ENCODE measurements at regions not wholly inside any gene's neighbourhood (a gene's known extent, or its start where the extent isn't known, plus 50 kb on each side); places are given as distances from the start of the nearest gene placed in this dataset.

DNA sequence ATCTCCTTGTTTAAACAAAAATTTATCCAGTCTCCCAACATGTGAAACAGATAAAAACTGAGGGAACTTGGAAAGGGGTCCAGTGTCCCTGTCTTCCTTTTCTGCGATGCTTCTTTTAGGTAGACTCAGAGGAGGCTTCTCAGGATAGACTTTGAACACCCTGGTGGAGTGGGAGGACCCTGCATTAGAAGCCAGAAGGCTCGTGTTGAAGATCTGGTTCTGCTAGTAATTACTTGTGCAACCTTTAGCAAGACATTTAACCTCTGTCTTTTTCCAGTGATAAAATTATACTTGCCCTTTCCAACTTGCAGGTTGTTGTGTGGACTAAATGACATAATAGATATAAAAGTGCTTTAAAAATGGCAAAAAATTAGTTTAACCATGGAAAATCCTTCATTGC is 67.1 kb upstream of the PREP start:
- Histone ChIP-seq H3K27me3 (ENCODE audit: control insufficient read depth in 1 of 2, insufficient read depth in 2 of 2, low read length in 2 of 2) (no peaks in the 10 kb centered on the region), H4K20me1 (ENCODE audit: insufficient read depth, low read length) (no peaks in the 10 kb centered on the region), H3K36me3 (replicated peaks in 1 of 2; ENCODE audit: control insufficient read depth in 1 of 2, insufficient read depth in 2 of 2, low read length in 2 of 2) (no peaks in the 10 kb centered on the region), H3K4me3 (replicated peaks in 1 of 3; ENCODE audit: insufficient read depth in 1 of 3, low read depth in 2 of 3, low read length in 3 of 3) (no peak overlapping the region), H3K9ac (ENCODE audit: insufficient read depth, low read depth, low read length) (no peak overlapping the region), H3K27ac (ENCODE audit: extremely low read length, insufficient read depth, low read length) (no peak overlapping the region), H3K4me2 (ENCODE audit: low read depth, low read length) (no peak overlapping the region), H3K4me1 (ENCODE audit: insufficient read depth, low read length) (no peaks in the 10 kb centered on the region), H3K79me2 (ENCODE audit: insufficient read depth, low read length) (no peaks in the 10 kb centered on the region), H3K9me3 (ENCODE audit: low read length) (no peaks in the 10 kb centered on the region), H2AFZ (ENCODE audit: low read length) (no peak overlapping the region)
- TF ChIP-seq TCF7L2 (IDR thresholded peaks at IDR 0.05; ENCODE audit: low read depth, low read length) = no peak
- no peak for TF ChIP-seq ZNF674 (CRISPR knock-in tag; IDR thresholded peaks at IDR 0.05; ENCODE audit: low read depth)
- TF ChIP-seq ELF4 (CRISPR knock-in tag; IDR thresholded peaks at IDR 0.05; ENCODE audit: borderline replicate concordance) = no peak
- TF ChIP-seq, protein P1, sequence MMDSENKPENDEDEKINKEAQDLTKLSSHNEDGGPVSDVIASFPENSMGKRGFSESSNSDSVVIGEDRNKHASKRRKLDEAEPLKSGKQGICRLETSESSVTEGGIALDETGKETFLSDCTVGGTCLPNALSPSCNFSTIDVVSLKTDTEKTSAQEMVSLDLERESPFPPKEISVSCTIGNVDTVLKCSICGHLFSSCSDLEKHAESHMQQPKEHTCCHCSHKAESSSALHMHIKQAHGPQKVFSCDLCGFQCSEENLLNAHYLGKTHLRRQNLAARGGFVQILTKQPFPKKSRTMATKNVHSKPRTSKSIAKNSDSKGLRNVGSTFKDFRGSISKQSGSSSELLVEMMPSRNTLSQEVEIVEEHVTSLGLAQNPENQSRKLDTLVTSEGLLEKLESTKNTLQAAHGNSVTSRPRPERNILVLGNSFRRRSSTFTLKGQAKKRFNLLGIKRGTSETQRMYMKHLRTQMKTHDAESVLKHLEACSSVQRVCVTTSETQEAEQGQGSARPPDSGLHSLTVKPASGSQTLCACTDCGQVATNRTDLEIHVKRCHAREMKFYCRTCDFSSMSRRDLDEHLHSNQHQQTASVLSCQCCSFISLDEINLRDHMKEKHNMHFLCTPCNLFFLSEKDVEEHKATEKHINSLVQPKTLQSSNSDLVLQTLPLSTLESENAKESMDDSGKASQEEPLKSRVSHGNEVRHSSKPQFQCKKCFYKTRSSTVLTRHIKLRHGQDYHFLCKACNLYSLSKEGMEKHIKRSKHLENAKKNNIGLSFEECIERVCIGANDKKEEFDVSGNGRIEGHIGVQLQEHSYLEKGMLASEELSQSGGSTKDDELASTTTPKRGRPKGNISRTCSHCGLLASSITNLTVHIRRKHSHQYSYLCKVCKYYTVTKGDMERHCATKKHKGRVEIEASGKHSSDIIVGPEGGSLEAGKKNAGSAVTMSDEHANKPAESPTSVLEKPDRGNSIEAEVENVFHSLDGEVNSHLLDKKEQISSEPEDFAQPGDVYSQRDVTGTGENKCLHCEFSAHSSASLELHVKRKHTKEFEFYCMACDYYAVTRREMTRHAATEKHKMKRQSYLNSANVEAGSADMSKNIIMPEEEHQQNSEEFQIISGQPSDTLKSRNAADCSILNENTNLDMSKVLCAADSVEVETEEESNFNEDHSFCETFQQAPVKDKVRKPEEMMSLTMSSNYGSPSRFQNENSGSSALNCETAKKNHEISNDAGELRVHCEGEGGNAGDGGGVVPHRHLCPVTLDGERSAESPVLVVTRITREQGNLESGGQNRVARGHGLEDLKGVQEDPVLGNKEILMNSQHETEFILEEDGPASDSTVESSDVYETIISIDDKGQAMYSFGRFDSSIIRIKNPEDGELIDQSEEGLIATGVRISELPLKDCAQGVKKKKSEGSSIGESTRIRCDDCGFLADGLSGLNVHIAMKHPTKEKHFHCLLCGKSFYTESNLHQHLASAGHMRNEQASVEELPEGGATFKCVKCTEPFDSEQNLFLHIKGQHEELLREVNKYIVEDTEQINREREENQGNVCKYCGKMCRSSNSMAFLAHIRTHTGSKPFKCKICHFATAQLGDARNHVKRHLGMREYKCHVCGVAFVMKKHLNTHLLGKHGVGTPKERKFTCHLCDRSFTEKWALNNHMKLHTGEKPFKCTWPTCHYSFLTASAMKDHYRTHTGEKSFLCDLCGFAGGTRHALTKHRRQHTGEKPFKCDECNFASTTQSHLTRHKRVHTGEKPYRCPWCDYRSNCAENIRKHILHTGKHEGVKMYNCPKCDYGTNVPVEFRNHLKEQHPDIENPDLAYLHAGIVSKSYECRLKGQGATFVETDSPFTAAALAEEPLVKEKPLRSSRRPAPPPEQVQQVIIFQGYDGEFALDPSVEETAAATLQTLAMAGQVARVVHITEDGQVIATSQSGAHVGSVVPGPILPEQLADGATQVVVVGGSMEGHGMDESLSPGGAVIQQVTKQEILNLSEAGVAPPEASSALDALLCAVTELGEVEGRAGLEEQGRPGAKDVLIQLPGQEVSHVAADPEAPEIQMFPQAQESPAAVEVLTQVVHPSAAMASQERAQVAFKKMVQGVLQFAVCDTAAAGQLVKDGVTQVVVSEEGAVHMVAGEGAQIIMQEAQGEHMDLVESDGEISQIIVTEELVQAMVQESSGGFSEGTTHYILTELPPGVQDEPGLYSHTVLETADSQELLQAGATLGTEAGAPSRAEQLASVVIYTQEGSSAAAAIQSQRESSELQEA (CRISPR knock-in tag; IDR thresholded peaks at IDR 0.05; ENCODE audit: not compliant biosample characterization) = no peak
- TF ChIP-seq HMGA1 (CRISPR knock-in tag; conservative IDR thresholded peaks at IDR 0.05) = no peak
- TF ChIP-seq, protein P2, sequence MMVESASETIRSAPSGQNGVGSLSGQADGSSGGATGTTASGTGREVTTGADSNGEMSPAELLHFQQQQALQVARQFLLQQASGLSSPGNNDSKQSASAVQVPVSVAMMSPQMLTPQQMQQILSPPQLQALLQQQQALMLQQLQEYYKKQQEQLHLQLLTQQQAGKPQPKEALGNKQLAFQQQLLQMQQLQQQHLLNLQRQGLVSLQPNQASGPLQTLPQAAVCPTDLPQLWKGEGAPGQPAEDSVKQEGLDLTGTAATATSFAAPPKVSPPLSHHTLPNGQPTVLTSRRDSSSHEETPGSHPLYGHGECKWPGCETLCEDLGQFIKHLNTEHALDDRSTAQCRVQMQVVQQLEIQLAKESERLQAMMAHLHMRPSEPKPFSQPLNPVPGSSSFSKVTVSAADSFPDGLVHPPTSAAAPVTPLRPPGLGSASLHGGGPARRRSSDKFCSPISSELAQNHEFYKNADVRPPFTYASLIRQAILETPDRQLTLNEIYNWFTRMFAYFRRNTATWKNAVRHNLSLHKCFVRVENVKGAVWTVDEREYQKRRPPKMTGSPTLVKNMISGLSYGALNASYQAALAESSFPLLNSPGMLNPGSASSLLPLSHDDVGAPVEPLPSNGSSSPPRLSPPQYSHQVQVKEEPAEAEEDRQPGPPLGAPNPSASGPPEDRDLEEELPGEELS (CRISPR knock-in tag; IDR thresholded peaks at IDR 0.05) = no peak
- no peak for TF ChIP-seq ZBTB10 (CRISPR knock-in tag; IDR thresholded peaks at IDR 0.05; ENCODE audit: borderline replicate concordance)
- no peak for TF ChIP-seq ZNF850 (CRISPR knock-in tag; conservative IDR thresholded peaks at IDR 0.05)
- TF ChIP-seq, protein P3, sequence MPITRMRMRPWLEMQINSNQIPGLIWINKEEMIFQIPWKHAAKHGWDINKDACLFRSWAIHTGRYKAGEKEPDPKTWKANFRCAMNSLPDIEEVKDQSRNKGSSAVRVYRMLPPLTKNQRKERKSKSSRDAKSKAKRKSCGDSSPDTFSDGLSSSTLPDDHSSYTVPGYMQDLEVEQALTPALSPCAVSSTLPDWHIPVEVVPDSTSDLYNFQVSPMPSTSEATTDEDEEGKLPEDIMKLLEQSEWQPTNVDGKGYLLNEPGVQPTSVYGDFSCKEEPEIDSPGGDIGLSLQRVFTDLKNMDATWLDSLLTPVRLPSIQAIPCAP (CRISPR knock-in tag; IDR thresholded peaks at IDR 0.05; ENCODE audit: low read depth) = no peak
- TF ChIP-seq BORCS8-MEF2B (CRISPR knock-in tag; IDR thresholded peaks at IDR 0.05) = no peak
- ATAC-seq (no peak), DNase-seq (ENCODE audit: low spot score) (no peak), FAIRE-seq (no peak)
- POLR2A ChIA-PET = no interaction called here
- WGBS (ENCODE audit: low lambda C conversion rate) = 24% methylated on average over 2 of the region's 2 CpGs
- intact Hi-C loops (cut with micrococcal nuclease; ENCODE audit: unreplicated experiment) (no loop called here), in situ Hi-C loops (cut with HindIII; ENCODE audit: extremely low pct_ligation_motif_present, low pct_unique_long_range_greater_than_20kb) (no loop called here)
- BruUV-seq (replicated peaks) = no TSS peak
- CTCF ChIA-PET (ENCODE audit: low intra/inter-chr PET ratio, low total read pairs) = no interaction called here
